Astrocyte (in vitro differentiated cells and primary cell): ENCODE measurements at regions not wholly inside any gene's neighbourhood (a gene's known extent, or its start where the extent isn't known, plus 50 kb on each side); places are given as distances from the start of the nearest gene placed in this dataset.

Source experiments
- EZH2 ChIP-seq: IDR thresholded peaks from 2 replicates; pipeline ENCODE4 v1.6.1; 2012; ENCODE audit warnings: mild to moderate bottlenecking, low read length, inconsistent platforms; ENCODE audit not compliant: insufficient read depth
- TF ChIP-seq, protein P1 (sequence below): IDR thresholded peaks from 2 replicates; pipeline ENCODE4 v1.5.1; 2011; ENCODE audit warnings: low read depth, mild to moderate bottlenecking, inconsistent platforms, low read length, moderate library complexity; ENCODE audit not compliant: insufficient read depth

DNA sequence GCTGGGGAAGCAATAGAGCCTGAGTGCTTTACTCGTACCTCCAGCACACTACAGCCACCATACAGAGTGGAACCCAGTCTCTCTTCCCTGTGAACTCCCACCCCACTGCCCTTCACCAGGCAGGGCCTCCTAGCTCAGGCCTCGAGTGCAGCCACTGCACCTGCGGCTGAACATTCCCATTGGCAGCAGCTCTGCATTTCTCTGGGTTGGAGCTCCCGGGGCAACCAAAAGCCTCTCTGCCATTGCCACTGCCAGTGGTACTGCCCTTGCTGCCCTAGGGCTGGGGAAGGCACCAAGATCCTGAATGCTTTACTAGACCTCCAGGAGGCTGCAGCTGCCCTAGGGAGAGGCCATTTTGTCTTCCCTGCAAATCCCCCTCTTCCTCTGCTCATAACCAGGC is 266.8 kb downstream of the TDRD3 start:
- TF ChIP-seq, protein P1, sequence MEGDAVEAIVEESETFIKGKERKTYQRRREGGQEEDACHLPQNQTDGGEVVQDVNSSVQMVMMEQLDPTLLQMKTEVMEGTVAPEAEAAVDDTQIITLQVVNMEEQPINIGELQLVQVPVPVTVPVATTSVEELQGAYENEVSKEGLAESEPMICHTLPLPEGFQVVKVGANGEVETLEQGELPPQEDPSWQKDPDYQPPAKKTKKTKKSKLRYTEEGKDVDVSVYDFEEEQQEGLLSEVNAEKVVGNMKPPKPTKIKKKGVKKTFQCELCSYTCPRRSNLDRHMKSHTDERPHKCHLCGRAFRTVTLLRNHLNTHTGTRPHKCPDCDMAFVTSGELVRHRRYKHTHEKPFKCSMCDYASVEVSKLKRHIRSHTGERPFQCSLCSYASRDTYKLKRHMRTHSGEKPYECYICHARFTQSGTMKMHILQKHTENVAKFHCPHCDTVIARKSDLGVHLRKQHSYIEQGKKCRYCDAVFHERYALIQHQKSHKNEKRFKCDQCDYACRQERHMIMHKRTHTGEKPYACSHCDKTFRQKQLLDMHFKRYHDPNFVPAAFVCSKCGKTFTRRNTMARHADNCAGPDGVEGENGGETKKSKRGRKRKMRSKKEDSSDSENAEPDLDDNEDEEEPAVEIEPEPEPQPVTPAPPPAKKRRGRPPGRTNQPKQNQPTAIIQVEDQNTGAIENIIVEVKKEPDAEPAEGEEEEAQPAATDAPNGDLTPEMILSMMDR, result no peak
- TF ChIP-seq EZH2, result no peak
